Osteoblast (primary cell): ENCODE measurements at regions not wholly inside any gene's neighbourhood (a gene's known extent, or its start where the extent isn't known, plus 50 kb on each side); places are given as distances from the start of the nearest gene placed in this dataset.
A peak's percentile ranks its signal among the peaks of the same experiment; 100 is the strongest.

Source experiments
- DNase-seq: peaks from one replicate; pipeline ENCODE4 v3.0.0; 2011; ENCODE audit warnings: low spot score, mixed read lengths; ENCODE audit not compliant: insufficient read length; ENCODE audit errors: missing footprints
- H2AFZ ChIP-seq: 2 replicates; pipeline ENCODE4 v1.6.0; 2011; ENCODE audit warnings: mild to moderate bottlenecking, low read length
- H3K27ac ChIP-seq: 2 replicates; pipeline ENCODE4 v1.5.1; 2011; ENCODE audit warnings: mild to moderate bottlenecking, low read depth, low read length, moderate library complexity
- H3K27me3 ChIP-seq: 2 replicates; pipeline ENCODE4 v1.6.0; 2012; ENCODE audit warnings: mild to moderate bottlenecking, control low read depth, inconsistent platforms, low read length, moderate library complexity; ENCODE audit not compliant: insufficient read depth
- H3K36me3 ChIP-seq: 2 replicates; pipeline ENCODE4 v1.5.1; 2011; ENCODE audit warnings: mild to moderate bottlenecking, low read length, control low read depth, moderate library complexity; ENCODE audit not compliant: insufficient read depth
- H3K4me1 ChIP-seq: 2 replicates; pipeline ENCODE4 v1.5.1; 2011; ENCODE audit warnings: mild to moderate bottlenecking, low read length, control low read depth, moderate library complexity; ENCODE audit not compliant: insufficient read depth
- H3K4me2 ChIP-seq: 2 replicates; pipeline ENCODE4 v1.6.0; 2011; ENCODE audit warnings: mild to moderate bottlenecking, low read length; ENCODE audit not compliant: insufficient read depth
- H3K4me3 ChIP-seq: fragments of 200-600 bp; sonication (generic); 3 replicates; pipeline ENCODE4 v1.5.1; 2012; ENCODE audit warnings: mild to moderate bottlenecking, low read length, inconsistent platforms; ENCODE audit not compliant: insufficient read depth
- H3K79me2 ChIP-seq: 2 replicates; pipeline ENCODE4 v1.6.0; 2012; ENCODE audit warnings: mild to moderate bottlenecking, low read length, control low read depth, inconsistent platforms; ENCODE audit not compliant: insufficient read depth
- H3K9me3 ChIP-seq: 2 replicates; pipeline ENCODE4 v1.5.1; 2011; ENCODE audit warnings: low read depth, low read length, control low read depth
- H4K20me1 ChIP-seq: 2 replicates; pipeline ENCODE4 v1.6.0; 2012; ENCODE audit warnings: mild to moderate bottlenecking, low read length, control low read depth; ENCODE audit not compliant: insufficient read depth
- TF ChIP-seq, protein P1 (sequence below): IDR thresholded peaks from 2 replicates; pipeline ENCODE4 v1.5.1; 2011; ENCODE audit warnings: mild to moderate bottlenecking, low read depth, low read length, moderate library complexity; ENCODE audit errors: extremely low read depth

DNA sequence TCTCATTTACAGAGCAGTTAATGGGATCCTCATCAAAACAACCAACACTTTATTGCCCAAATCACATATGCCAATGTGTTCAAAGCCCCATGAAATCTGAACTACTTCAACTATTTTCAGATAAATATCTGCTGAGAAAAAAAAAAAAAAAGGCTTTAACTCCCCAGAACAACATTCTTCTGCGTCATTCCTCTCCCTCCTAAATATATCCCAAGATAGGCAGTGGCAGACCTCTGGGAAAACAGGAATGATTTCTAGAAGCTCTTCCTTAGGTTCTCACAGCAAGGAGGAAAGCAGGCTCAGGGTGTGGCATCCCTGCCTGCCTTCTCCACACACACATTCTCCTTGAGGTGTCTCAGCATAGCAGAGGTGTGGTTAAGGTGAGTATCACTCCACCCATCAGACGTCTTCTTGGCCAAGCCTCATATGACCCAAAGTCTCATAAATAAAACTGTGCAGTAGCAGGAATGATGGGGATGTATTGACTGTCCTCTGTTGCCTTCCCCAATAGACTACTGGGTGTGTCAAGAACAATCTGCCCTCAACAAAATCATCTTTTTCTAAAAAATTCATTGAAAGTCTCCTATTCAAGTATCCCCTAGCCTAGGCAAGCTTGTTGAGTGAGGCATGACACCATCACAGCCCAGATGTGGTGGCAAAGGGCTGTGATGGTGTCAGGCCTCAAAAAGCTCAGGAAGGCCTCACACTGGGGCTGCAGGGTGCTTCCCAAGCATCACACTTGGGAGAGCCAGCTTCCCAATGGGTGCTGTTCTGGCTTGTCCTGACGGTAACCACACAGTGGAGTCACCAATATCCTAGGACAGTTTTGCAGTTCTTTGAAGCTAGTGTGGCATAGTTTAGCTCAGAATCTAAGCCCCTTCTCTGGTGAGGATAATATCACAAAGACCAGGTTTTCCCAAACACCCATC lies 135.4 kb upstream of the SOX9 start:
- DNase-seq: no peak
- H3K36me3 ChIP-seq: no peaks in the 10 kb centered on the region
- no peak overlapping the region for H3K4me3 ChIP-seq
- H4K20me1 ChIP-seq: no peaks in the 10 kb centered on the region
- no peak overlapping the region for H3K4me2 ChIP-seq
- H3K79me2 ChIP-seq: no peaks in the 10 kb centered on the region
- H2AFZ ChIP-seq: no peak overlapping the region
- TF ChIP-seq, protein P1, sequence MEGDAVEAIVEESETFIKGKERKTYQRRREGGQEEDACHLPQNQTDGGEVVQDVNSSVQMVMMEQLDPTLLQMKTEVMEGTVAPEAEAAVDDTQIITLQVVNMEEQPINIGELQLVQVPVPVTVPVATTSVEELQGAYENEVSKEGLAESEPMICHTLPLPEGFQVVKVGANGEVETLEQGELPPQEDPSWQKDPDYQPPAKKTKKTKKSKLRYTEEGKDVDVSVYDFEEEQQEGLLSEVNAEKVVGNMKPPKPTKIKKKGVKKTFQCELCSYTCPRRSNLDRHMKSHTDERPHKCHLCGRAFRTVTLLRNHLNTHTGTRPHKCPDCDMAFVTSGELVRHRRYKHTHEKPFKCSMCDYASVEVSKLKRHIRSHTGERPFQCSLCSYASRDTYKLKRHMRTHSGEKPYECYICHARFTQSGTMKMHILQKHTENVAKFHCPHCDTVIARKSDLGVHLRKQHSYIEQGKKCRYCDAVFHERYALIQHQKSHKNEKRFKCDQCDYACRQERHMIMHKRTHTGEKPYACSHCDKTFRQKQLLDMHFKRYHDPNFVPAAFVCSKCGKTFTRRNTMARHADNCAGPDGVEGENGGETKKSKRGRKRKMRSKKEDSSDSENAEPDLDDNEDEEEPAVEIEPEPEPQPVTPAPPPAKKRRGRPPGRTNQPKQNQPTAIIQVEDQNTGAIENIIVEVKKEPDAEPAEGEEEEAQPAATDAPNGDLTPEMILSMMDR: no peak
- H3K9me3 ChIP-seq: no peaks in the 10 kb centered on the region
- H3K27me3 ChIP-seq: no peaks in the 10 kb centered on the region
- H3K4me1 ChIP-seq: peaks cover 12% of the 10 kb centered on the region
- H3K27ac ChIP-seq: no peak overlapping the region

DNA sequence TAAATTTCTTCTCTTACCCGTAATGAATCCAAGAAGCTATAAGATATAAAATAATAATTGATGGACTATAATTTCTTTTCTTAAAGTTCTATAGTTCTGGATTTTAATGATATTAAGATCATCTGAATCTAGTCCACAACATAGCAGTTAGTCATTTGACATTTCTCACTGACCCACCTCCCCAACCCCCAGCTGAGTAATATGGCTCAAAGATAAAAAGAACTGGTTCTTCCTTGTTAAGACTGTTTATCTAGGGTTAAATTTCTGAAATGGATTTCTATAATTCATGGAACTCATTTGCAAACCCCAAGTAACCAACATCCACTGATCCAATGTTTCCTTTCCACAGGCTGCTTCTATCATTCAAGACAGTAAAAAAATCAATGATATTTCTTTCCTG lies 133.9 kb upstream of the SOX9 start:
- Histone ChIP-seq H3K9me3 (no peaks in the 10 kb centered on the region), H3K27ac (no peak overlapping the region), H3K27me3 (no peaks in the 10 kb centered on the region), H3K4me3 (no peak overlapping the region), H4K20me1 (no peaks in the 10 kb centered on the region), H3K79me2 (no peaks in the 10 kb centered on the region), H3K4me2 (peak overlapping the region; percentile 50), H3K36me3 (no peaks in the 10 kb centered on the region), H3K4me1 (peaks cover 12% of the 10 kb centered on the region), H2AFZ (no peak overlapping the region)
- DNase-seq: peak; percentile 18
- TF ChIP-seq, protein P1: no peak

DNA sequence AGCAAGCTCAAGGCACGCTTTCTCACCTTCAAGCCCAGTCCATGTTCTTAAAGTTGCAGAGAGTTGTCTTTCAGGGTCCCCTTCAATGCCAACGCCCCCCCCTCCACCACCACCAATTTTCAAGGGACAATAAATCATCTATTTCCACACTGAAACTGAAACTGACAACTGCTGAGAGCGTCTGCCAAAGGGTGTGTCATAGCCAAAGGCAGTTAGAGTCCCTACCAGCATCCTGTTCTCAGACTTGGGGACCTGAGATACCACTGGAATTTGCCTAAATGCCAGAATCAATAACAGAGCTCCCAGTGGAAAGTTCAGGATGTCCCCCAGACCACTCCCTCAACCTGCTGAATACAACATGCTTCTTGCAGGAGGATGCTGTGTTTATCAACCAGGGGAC lies 133.2 kb upstream of the SOX9 start:
- no peak overlapping the region for H3K27ac ChIP-seq
- no peaks in the 10 kb centered on the region for H3K79me2 ChIP-seq
- no peaks in the 10 kb centered on the region for H3K36me3 ChIP-seq
- peaks cover 12% of the 10 kb centered on the region for H3K4me1 ChIP-seq
- no peaks in the 10 kb centered on the region for H3K27me3 ChIP-seq
- TF ChIP-seq, protein P1: no peak
- H3K4me3 ChIP-seq: peak overlapping the region; percentile 27
- no peaks in the 10 kb centered on the region for H4K20me1 ChIP-seq
- DNase-seq: peak; percentile 66
- no peaks in the 10 kb centered on the region for H3K9me3 ChIP-seq
- H2AFZ ChIP-seq: no peak overlapping the region
- peak overlapping the region; percentile 50 for H3K4me2 ChIP-seq

DNA sequence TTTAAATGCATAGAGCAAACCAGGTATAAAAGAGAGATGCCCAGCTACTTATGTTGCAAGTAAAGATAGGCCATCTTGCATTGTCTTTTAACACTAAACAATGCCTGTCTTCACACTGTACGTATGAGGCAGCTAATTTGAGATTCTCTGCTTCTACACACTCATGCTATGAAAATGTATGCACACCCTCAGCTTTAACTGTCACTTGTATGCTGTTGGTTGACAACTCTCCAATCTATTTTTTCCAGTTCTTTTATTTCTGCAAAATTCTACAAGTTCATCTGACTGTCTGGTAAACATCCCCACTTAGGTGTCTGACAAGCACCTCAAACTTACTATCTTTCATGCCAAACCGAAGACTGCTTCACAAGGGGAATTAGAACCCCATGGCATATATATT lies 131.7 kb upstream of the SOX9 start:
- Histone ChIP-seq H3K4me2 (no peak overlapping the region), H3K9me3 (no peaks in the 10 kb centered on the region), H3K4me3 (no peak overlapping the region), H3K27ac (no peak overlapping the region), H4K20me1 (no peaks in the 10 kb centered on the region), H3K79me2 (no peaks in the 10 kb centered on the region), H2AFZ (no peak overlapping the region), H3K4me1 (peaks cover 12% of the 10 kb centered on the region), H3K27me3 (no peaks in the 10 kb centered on the region), H3K36me3 (no peaks in the 10 kb centered on the region)
- TF ChIP-seq, protein P1: no peak
- peak; percentile 22 for DNase-seq
